ENCODE measurements at regions not wholly inside any gene's neighbourhood (a gene's known extent, or its start where the extent isn't known, plus 50 kb on each side); places are given as distances from the start of the nearest gene placed in this dataset.

GRCh38 chr10:4353059-4353655 lies 472.9 kb upstream of the AKR1E2 start:
- TF ChIP-seq KAT2B (IDR thresholded peaks at IDR 0.05; ENCODE audit: low read depth, low read length), result no peak
- TF ChIP-seq ZNF445 (CRISPR knock-in tag; IDR thresholded peaks at IDR 0.05; ENCODE audit: low read depth), result no peak
- TF ChIP-seq KLF13 (tag; IDR thresholded peaks at IDR 0.05; ENCODE audit: borderline replicate concordance, low read depth), result no peak
- no peak for TF ChIP-seq ZNF263 (CRISPR knock-in tag; IDR thresholded peaks at IDR 0.05; ENCODE audit: borderline replicate concordance)
- TF ChIP-seq EGR1 (conservative IDR thresholded peaks at IDR 0.05), result no peak
- TF ChIP-seq FOXO4 (CRISPR knock-in tag; IDR thresholded peaks at IDR 0.05), result no peak
- in situ Hi-C loops (cut with MboI) (no loop called here), intact Hi-C loops (cut with micrococcal nuclease) (no loop called here)
- Histone ChIP-seq H3K4me3 (no peak overlapping the region), H3K79me2 (ENCODE audit: control insufficient read depth, insufficient read depth, low read length) (no peaks in the 10 kb centered on the region), H3K4me2 (ENCODE audit: insufficient read depth, low read length) (no peak overlapping the region), H2AFZ (ENCODE audit: low read depth, low read length) (no peak overlapping the region), H3K9me3 (replicated peaks; ENCODE audit: control insufficient read depth, insufficient read depth, low read depth, low read length) (no peaks in the 10 kb centered on the region), H3K4me1 (replicated peaks in 1 of 2; ENCODE audit: control insufficient read depth in 2 of 2, insufficient read depth in 2 of 2, low read length in 2 of 2) (no peaks in the 10 kb centered on the region), H3K9ac (ENCODE audit: insufficient read depth in 1 of 2, low read depth in 2 of 2, low read length in 2 of 2) (no peak overlapping the region), H3K27ac (ENCODE audit: extremely low read depth, low read depth, low read length) (no peak overlapping the region), H4K20me1 (replicated peaks; ENCODE audit: control insufficient read depth, insufficient read depth, low read length) (no peaks in the 10 kb centered on the region), H3K27me3 (ENCODE audit: control insufficient read depth in 2 of 2, insufficient read depth in 2 of 2, low read length in 2 of 2) (no peaks in the 10 kb centered on the region), H3K9me1 (ENCODE audit: control insufficient read depth, insufficient read depth, low read length) (no peaks in the 10 kb centered on the region), H3K36me3 (ENCODE audit: control insufficient read depth, insufficient read depth, low read length) (no peaks in the 10 kb centered on the region)
- FAIRE-seq (no peak), ATAC-seq (no peak), DNase-seq (ENCODE audit: extremely low read depth in 1 of 4, low spot score in 3 of 4) (no peak)
- POLR2A ChIA-PET, result no interaction called here
- WGBS (ENCODE audit: insufficient coverage, low coverage, missing lambda C conversion rate), result under 1% methylated on average over 11 of the region's 11 CpGs
- BruUV-seq (replicated peaks), result no TSS peak
- CTCF ChIA-PET (ENCODE audit: low intra/inter-chr PET ratio), result no interaction called here

Measured in K562 (cell line).